ENCODE measurements at regions not wholly inside any gene's neighbourhood (a gene's known extent, or its start where the extent isn't known, plus 50 kb on each side); places are given as distances from the start of the nearest gene placed in this dataset.

GRCh38 chr5:159547466-159548195 lies 217.3 kb upstream of the IL12B start:
- DNase-seq (ENCODE audit: insufficient read length, low spot score, missing footprints): no peak
- no peaks in the 10 kb centered on the region for H3K36me3 ChIP-seq (ENCODE audit: insufficient read depth, low read length)
- H3K4me2 ChIP-seq (ENCODE audit: insufficient read depth, low read length): no peak overlapping the region
- no peak overlapping the region for H3K4me3 ChIP-seq (ENCODE audit: insufficient read depth, low read length)
- H3K27ac ChIP-seq (ENCODE audit: low read depth, low read length): no peak overlapping the region
- H2AFZ ChIP-seq (ENCODE audit: low read length): no peak overlapping the region
- no peak for TF ChIP-seq CTCF (IDR thresholded peaks at IDR 0.05; ENCODE audit: extremely low read depth, low read depth, low read length)
- no peaks in the 10 kb centered on the region for H3K79me2 ChIP-seq (ENCODE audit: insufficient read depth, low read length)
- peaks cover 22% of the 10 kb centered on the region for H3K4me1 ChIP-seq (ENCODE audit: insufficient read depth, low read length)
- no peaks in the 10 kb centered on the region for H3K27me3 ChIP-seq (ENCODE audit: insufficient read depth, low read length)
- H4K20me1 ChIP-seq (ENCODE audit: insufficient read depth, low read length): no peaks in the 10 kb centered on the region
- H3K9me3 ChIP-seq (ENCODE audit: low read depth, low read length): no peaks in the 10 kb centered on the region

- Histone ChIP-seq H3K9me3 (ENCODE audit: low read depth, low read length) (no peaks in the 10 kb centered on the region), H3K79me2 (ENCODE audit: insufficient read depth, low read length) (no peaks in the 10 kb centered on the region), H3K36me3 (ENCODE audit: insufficient read depth, low read length) (no peaks in the 10 kb centered on the region), H4K20me1 (ENCODE audit: insufficient read depth, low read length) (no peaks in the 10 kb centered on the region), H3K27me3 (ENCODE audit: insufficient read depth, low read length) (no peaks in the 10 kb centered on the region), H3K4me2 (ENCODE audit: insufficient read depth, low read length) (no peak overlapping the region), H2AFZ (ENCODE audit: low read length) (no peak overlapping the region), H3K4me3 (ENCODE audit: insufficient read depth, low read length) (no peak overlapping the region), H3K4me1 (ENCODE audit: insufficient read depth, low read length) (peaks cover 27% of the 10 kb centered on the region), H3K27ac (ENCODE audit: low read depth, low read length) (no peak overlapping the region)
- TF ChIP-seq CTCF (IDR thresholded peaks at IDR 0.05; ENCODE audit: extremely low read depth, low read depth, low read length): no peak
- DNase-seq (ENCODE audit: insufficient read length, low spot score, missing footprints): no peak
These were observed 218.2 kb upstream of the IL12B start for GRCh38 chr5:159548517-159548916.

DNA sequence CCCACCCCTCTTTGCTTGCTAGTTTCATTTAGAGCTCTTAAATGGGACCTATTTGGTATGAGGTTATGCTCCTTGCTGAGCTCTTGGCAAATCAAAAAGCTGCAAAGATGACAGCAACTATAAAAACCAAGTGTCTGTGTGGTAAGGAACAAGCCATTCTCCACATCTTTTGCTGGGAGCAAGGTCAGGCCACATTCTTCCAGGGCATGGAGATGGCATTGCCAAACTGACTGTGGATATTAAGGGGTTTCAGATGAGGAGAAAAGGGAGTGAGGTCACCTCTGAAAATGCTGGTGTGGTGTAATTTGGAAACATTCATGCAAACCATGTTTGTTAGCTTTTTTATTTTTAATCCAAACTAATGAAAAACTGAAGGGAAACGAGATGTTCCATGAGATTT lies 218.8 kb upstream of the IL12B start:
- Histone ChIP-seq H3K79me2 (ENCODE audit: insufficient read depth, low read length) (no peaks in the 10 kb centered on the region), H3K27me3 (ENCODE audit: insufficient read depth, low read length) (no peaks in the 10 kb centered on the region), H3K36me3 (ENCODE audit: insufficient read depth, low read length) (no peaks in the 10 kb centered on the region), H3K4me2 (ENCODE audit: insufficient read depth, low read length) (no peak overlapping the region), H3K27ac (ENCODE audit: low read depth, low read length) (no peak overlapping the region), H3K9me3 (ENCODE audit: low read depth, low read length) (no peaks in the 10 kb centered on the region), H4K20me1 (ENCODE audit: insufficient read depth, low read length) (no peaks in the 10 kb centered on the region), H3K4me3 (ENCODE audit: insufficient read depth, low read length) (no peak overlapping the region), H3K4me1 (ENCODE audit: insufficient read depth, low read length) (peaks cover 25% of the 10 kb centered on the region), H2AFZ (ENCODE audit: low read length) (no peak overlapping the region)
- no peak for TF ChIP-seq CTCF (IDR thresholded peaks at IDR 0.05; ENCODE audit: extremely low read depth, low read depth, low read length)
- no peak for DNase-seq (ENCODE audit: insufficient read length, low spot score, missing footprints)

- no peaks in the 10 kb centered on the region for H4K20me1 ChIP-seq (ENCODE audit: insufficient read depth, low read length)
- no peak for TF ChIP-seq CTCF (IDR thresholded peaks at IDR 0.05; ENCODE audit: extremely low read depth, low read depth, low read length)
- H3K4me2 ChIP-seq (ENCODE audit: insufficient read depth, low read length): no peak overlapping the region
- no peaks in the 10 kb centered on the region for H3K27me3 ChIP-seq (ENCODE audit: insufficient read depth, low read length)
- no peak for DNase-seq (ENCODE audit: insufficient read length, low spot score, missing footprints)
- no peak overlapping the region for H3K4me3 ChIP-seq (ENCODE audit: insufficient read depth, low read length)
- H3K9me3 ChIP-seq (ENCODE audit: low read depth, low read length): no peaks in the 10 kb centered on the region
- peaks cover 16% of the 10 kb centered on the region for H3K4me1 ChIP-seq (ENCODE audit: insufficient read depth, low read length)
- H3K36me3 ChIP-seq (ENCODE audit: insufficient read depth, low read length): no peaks in the 10 kb centered on the region
- no peak overlapping the region for H3K27ac ChIP-seq (ENCODE audit: low read depth, low read length)
- no peaks in the 10 kb centered on the region for H3K79me2 ChIP-seq (ENCODE audit: insufficient read depth, low read length)
- H2AFZ ChIP-seq (ENCODE audit: low read length): no peak overlapping the region
These were observed 220.7 kb upstream of the IL12B start for GRCh38 chr5:159550951-159551350.

All from osteoblast (primary cell).